ENCODE measurements at regions not wholly inside any gene's neighbourhood (a gene's known extent, or its start where the extent isn't known, plus 50 kb on each side); places are given as distances from the start of the nearest gene placed in this dataset.

DNA sequence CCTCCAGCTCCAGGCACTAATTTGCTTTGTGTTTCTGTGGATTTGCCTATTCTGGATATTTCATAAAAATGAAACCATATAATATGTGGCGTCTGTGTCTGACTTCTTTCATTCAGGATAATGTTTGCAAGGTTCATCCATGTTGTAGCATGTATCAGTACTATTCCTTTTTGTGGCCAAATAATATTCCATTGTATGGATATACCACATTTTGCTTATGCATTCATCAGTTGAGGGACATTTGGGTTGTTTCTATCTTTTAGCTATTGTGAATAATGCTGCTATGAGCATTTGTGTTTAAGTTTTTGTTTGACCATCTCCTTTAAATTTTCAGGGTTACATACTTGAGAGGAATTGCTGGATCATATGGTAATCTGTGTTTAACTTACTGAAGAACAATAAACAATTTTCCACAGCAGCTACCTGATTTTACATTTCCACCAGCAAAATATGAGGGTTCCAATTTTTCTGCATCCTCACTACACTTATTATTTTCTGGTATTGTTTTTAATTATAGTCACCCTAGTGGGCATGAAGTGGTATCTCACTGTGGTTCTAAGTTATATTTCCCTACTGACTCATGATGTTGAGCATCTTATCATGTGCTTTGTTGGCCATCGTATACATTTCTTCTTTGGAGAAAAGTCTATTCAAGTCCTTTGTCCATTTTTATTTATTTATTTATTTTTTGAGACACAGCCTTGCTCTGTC is 63.9 kb downstream of the GCNT4 start:
- no peak overlapping the region for H3K4me3 ChIP-seq (ENCODE audit: low read depth, low read length)
- DNase-seq (ENCODE audit: low read depth) = no peak
- TF ChIP-seq, protein P1, sequence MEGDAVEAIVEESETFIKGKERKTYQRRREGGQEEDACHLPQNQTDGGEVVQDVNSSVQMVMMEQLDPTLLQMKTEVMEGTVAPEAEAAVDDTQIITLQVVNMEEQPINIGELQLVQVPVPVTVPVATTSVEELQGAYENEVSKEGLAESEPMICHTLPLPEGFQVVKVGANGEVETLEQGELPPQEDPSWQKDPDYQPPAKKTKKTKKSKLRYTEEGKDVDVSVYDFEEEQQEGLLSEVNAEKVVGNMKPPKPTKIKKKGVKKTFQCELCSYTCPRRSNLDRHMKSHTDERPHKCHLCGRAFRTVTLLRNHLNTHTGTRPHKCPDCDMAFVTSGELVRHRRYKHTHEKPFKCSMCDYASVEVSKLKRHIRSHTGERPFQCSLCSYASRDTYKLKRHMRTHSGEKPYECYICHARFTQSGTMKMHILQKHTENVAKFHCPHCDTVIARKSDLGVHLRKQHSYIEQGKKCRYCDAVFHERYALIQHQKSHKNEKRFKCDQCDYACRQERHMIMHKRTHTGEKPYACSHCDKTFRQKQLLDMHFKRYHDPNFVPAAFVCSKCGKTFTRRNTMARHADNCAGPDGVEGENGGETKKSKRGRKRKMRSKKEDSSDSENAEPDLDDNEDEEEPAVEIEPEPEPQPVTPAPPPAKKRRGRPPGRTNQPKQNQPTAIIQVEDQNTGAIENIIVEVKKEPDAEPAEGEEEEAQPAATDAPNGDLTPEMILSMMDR (IDR thresholded peaks at IDR 0.05; ENCODE audit: insufficient read depth, low read depth, low read length) = no peak

DNA sequence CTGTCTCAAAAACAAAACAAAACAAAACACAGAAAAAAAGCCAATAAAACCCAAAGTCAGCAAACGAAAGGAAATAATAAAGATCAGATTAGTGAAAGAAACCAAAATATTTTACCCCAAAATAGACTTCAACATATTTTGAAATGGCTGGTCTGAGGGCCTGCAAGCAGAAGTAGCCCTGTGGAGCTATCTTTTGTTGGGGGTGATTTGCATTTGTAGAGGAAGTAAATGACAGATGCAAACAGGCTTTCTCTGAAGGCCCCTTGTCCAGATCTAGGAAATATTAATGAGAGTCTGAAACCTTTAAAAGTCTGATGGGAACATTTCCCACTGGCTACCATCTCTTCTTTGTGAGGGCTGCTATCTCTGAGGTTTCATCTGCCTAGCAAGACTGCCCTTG is 74.0 kb downstream of the GCNT4 start:
- no peak for DNase-seq (ENCODE audit: low read depth)
- H3K4me3 ChIP-seq (ENCODE audit: low read depth, low read length) = no peak overlapping the region
- TF ChIP-seq, protein P1 (IDR thresholded peaks at IDR 0.05; ENCODE audit: insufficient read depth, low read depth, low read length) = no peak

DNA sequence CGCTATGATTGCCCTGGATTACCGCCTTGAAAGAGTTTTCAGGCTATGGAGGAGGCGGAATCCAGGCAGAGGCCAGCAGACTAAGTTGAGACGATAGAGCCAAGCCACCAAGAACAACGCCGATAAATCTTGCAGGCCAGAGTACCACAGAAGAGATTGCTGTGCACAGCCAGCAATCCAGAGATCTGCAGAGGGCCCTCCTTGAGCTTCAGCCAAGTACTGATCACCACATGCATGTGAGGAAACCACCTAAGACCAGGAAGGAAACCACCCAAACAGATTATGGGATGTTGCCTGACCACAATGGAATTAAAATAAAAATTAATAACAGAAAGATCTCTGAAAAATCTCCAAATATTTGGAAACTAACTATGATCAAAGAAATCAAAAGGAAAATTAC is 74.9 kb downstream of the GCNT4 start:
- TF ChIP-seq, protein P1 (IDR thresholded peaks at IDR 0.05; ENCODE audit: insufficient read depth, low read depth, low read length) = no peak
- no peak overlapping the region for H3K4me3 ChIP-seq (ENCODE audit: low read depth, low read length)
- DNase-seq (ENCODE audit: low read depth) = no peak

DNA sequence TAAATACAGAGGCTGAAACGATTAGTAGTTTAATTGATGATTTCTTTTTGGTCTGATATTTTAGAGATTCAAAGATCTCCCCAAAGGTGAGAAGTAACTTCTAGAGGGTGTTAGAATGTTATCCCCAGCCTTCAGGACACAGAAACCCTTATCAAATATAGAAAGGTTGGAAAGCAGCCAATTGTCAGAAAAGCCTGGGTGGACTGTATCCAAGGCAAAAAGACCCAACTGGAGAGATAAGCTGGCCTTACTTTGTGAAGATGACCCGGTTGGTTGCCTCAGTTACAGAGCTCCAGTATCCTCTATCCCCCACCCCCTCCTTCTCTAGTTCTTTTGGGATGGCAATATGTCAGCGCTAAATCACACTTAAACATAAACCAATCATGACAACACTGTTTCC is 75.7 kb downstream of the GCNT4 start:
- H3K4me3 ChIP-seq (ENCODE audit: low read depth, low read length) = no peak overlapping the region
- TF ChIP-seq, protein P1 (IDR thresholded peaks at IDR 0.05; ENCODE audit: insufficient read depth, low read depth, low read length) = no peak
- DNase-seq (ENCODE audit: low read depth) = no peak

DNA sequence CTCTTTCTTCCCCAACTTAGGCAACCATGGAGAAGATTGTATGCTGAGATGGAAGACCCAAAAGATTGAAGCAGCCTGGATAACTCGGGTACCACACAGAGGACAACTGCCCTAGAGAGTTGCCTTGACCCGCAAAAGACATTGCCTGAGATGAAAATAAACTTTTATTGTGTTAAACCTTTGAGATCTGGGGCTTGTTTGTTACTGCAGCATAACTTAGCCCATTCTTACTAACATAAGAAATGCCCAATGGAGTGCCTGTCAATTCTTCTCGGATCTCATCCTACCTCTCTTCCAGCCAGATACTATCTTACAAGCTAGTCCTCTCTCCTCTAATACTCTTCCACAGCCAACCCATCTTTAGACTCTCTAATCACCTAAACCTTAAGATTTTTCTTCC is 76.8 kb downstream of the GCNT4 start:
- no peak overlapping the region for H3K4me3 ChIP-seq (ENCODE audit: low read depth, low read length)
- no peak for DNase-seq (ENCODE audit: low read depth)
- TF ChIP-seq, protein P1 (IDR thresholded peaks at IDR 0.05; ENCODE audit: insufficient read depth, low read depth, low read length) = no peak

DNA sequence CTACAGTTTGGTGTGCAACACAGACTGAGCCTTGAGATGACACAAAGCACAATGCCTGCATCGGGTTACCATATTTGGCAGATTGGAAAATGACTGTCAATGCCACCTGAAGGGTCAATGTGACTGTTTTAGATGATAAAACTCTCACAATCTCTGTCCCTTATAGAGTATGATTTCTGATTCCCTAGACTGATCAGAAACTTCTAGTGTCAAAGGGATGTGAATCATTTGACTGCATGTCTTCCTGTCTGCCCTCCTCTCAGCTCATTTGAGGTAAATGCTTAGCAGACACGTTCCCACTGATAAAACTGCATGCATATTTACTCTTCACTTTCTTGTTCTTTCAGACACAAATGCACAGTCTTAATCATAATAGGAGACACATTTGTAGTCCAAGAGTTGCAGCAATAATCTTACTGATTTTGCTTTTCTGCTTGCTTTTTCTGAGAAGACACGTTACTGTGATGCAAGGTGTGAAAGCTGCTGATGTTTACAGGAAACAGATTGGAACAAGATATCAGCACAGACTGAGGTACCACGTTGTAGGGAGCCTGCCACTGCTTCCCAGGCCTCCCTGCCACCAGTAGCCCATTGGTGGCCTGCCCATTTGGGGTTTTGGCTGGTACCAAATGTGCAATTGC is 77.8 kb downstream of the GCNT4 start:
- no peak for DNase-seq (ENCODE audit: low read depth)
- no peak overlapping the region for H3K4me3 ChIP-seq (ENCODE audit: low read depth, low read length)
- TF ChIP-seq, protein P1 (IDR thresholded peaks at IDR 0.05; ENCODE audit: insufficient read depth, low read depth, low read length) = no peak

Measured in fibroblast of villous mesenchyme (primary cell).